HG02759 (cell line): ENCODE measurements at regions not wholly inside any gene's neighbourhood (a gene's known extent, or its start where the extent isn't known, plus 50 kb on each side); places are given as distances from the start of the nearest gene placed in this dataset.
"Not testable (repeated sequence)": the region's sequence is repeated elsewhere in the genome, so short reads cannot be mapped to it uniquely, and the experiment has no call there.

Experiments used
- ATAC-seq: cut with Tn5 transposase; IDR thresholded peaks from one replicate; pipeline ENCODE4 v1.9.1; 2021; ENCODE audit warnings: mild to moderate bottlenecking, moderate library complexity; ENCODE audit not compliant: unreplicated experiment

DNA sequence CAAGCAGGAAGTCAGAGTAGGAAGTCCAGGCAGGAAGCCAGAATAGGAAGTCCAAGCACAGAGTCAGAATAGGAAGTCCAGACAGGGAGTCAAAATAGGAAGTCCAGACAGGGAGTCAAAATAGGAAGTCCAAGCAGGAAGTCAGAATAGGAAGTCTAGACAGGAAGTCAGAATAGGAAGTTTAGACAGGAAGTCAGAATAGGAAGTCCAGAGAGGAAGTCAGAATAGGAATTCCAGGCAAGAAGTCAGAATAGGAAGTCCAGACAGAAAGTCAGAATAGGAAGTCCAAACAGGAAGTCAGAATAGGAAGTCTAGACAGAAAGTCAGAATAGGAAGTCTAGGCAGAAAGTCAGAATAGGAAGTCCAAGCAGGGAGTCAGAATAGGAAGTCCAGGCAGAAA, 105.3 kb upstream of the C16orf82 start:
- no peak for ATAC-seq

DNA sequence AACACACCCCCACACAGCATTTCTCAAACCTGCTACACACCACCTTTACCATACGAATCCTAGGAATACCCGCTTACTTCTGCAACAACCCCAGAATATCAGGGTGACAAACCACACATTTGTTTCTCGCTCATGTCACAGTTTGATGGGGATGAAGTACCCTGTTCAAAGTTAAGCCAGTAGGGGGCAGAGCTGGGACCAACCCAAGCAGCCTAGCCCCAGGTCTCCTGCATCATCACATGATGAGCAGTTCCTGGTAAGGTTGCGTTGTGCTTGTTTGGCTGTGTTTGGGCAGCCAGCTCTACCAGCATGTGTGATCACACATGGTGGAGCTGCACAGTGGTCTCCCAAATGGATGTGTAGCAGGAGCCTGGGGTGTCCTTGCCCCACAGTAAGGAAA, 103.6 kb upstream of the C16orf82 start:
- no peak for ATAC-seq

DNA sequence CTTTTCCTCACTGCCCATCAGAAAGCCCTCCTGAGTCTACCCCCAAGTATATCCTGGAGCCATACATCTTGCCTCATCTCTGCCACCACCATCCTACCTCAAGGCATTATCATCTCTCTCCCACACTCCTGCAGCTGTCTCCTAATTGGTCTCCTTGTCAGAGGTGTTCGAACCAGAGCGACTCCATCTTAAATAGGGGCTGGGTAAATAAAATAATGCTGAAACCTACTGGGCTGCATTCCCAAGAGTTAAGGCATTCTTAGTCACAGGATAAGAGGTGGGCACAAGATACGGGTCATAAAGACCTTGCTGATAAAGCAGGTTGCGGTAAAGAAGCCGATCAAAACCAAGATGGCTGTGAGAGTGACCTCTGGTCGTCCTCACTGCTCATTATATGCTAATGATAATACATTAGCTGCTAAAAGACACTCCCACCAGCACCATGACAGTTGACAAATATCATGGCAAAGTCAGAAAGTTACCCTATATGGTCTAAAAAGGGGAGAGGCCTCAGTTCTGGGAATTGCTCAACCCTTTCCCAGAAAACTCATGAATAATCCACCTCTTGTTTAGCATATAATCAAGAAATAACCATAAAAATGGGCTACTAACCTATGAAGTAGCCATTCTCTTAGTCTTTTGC, 97.0 kb upstream of the C16orf82 start:
- no peak for ATAC-seq

DNA sequence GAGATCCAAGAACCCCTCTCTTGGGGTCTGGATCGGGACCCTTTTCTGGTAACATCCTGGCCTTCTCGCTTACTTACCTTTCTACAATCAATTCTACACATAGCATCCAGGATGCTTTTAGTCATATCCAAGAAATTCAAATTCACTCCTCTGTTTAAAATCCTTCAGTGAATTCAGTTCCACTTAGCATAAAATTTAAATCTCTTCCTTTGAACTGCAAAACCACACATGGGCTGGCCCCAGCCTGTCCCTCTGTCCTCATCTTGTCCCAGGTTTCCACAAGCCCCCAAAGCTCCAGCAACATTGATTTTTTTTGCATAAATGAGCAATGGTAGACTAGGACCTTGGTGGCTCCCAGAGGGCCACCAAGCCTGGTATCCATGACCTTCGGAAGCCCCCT, 96.4 kb upstream of the C16orf82 start:
- no peak for ATAC-seq

DNA sequence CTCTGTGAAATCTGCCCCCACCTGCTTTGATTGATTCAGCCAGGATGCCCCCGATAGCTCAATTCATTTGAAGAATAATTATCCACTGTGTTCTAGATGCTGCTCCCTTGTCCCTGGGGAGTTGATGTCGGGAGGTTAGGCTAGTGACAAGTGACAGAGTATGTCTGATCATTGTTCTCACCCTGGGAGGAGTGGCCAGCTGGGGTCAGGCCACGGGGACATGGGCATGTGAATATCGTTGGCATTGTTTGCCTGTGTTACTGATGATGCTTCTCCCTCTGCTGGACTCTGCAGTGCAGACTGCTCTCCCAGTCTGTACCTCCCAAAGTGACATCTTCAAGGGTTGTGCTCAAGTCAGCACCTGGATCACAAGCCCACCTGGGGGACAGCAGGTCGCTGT, 89.9 kb upstream of the C16orf82 start:
- ATAC-seq = no peak

DNA sequence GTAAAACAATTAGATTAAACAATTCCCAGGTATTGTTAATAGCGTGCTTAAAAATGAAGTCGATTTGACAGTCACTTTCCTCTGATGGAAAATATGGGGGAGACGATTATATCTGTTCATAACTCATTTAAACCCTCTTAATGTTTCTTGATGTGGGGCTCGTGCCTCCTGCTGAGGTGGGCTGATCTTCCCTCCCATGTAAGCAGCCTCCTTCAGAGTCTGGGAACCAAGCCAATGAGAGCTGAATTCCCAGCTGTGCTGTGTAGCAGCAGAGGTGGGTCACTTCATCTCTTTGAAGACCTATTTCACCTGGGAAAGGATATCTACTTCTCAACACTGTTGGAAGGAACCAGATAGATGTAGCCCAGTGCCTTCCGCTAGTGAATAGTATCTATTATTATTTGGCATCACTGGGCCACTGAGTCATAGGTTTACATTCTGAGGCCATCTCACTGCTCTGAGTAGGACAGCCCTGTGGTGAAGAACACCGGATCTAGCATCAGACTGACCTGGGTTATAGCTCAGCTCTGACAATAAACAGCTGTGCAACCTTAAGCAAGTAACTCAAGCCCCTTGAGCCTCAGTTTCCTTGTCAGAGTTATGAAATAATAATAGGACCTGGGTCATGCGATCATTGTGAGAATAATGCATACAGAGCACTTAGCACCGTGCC, 85.3 kb upstream of the C16orf82 start:
- ATAC-seq = no peak

DNA sequence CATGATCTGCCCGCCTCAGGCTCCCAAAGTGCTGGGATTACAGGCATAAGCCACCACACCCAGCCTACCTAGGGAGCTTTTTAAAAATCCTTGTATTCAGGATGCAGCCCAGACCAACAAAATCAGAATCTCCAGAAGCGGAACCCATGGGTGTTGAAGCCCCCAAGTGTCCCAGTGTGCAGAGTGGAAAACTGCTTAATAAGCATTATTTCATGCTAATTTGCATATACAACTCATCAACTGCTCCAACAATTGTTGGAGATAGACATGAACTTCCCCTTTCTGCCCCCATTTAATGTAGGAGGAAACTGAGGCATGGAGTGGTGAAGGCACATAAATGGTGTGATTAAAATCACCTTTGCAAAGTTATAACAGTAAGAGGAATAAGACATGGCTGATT, 84.3 kb upstream of the C16orf82 start:
- ATAC-seq = no peak

DNA sequence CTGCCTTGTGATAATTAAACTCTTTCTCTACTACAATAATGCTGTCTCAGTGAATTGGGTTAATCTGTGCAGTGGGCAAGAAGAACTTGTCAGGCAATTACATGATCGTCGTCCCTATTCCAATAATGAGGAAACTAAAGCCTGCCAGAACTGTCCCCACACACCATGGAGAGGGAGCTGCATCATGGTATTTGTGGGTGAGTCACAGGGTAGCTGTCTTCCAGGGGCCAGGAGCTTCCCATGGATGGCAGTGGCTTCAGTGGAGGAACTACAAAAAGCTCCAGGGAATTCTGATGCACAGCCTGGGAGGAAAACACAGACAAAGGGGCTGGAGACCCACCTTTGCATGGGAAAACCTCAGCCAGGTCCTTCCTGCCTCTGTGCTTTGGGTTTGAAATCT, 83.3 kb upstream of the C16orf82 start:
- ATAC-seq = no peak

DNA sequence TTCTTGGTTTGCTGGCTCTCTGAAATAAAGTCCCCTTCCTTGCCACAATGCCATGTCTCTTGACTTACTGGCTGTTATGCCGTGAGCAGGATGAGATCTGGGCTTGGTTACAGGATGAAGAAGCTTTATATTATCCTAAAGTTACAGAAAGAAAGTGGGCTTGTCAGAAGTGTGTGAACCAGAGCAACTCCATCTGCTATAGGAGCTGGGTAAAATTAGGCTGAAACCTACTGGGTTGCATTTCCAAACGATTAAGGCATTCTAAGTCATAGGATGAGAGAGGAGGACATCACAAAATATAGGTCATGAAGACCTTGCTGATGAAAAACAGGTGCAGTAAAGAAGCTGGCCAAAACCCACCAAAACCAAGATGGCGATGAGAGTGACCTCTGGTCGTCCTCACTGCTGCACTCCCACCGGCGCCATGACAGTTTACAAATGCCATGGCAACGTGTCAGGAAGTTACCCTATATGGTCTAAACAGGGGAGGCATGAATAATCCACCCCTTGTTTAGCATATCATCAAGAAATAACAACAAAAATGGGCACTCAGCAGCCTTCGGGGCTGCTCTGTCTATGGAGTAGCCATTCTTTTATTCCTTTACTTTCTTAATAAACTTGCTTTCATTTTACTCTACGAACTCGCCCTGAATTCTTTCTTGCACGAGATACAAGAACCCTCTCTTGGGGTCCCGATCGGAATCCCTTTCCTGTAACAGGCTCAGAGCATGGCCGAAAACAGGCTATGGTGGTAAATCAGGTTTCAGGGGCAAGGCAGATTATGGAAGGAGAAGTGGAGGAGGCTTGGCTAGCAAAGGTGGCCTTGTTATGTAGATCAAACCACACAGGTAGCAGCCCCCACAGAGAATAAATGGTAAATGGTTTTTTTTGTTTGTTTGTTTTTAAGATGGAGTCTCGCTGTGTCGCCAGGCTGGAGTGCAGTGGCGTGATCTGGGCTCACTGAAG, 81.3 kb upstream of the C16orf82 start:
- ATAC-seq = no peak

DNA sequence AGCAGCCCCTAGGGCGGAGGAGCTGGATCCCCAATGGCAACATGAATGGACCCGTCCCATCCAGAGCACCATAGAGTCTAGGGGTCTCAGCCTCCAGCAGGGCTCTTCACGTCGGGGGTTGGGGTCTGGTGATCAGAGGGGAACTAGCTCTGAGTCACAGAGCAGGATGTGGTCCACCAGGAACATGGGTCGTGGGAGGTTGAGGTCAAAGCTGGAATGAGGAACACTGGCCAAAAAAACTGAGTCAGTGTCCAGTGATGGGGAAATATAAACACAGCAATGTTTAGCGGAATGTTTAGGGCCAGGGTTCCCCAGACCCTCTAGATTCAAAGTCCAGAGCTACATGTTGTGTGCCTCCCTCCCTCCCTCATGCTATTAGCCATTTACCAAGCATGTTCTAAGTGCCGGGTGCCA, 79.1 kb upstream of the C16orf82 start:
- no peak for ATAC-seq

DNA sequence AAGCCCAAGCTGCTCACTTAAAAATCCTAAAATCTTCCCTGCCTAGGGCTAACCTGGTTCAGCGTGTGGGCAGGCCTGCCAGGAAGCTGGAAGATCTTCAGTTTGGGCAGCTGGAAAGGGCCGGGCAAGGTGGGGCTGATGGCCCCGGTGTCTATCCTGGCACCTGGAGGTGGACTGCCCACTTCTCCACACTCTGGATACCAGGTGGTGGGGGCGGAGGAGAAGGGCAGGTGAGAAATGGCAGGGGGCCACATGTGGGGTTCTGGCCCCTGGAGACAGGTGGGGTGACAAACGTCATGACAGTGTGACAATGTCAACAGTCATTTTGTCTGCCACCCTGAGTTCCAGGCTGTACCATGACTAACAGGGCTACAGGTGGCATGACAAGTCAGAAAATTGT, 78.5 kb upstream of the C16orf82 start:
- no peak for ATAC-seq

DNA sequence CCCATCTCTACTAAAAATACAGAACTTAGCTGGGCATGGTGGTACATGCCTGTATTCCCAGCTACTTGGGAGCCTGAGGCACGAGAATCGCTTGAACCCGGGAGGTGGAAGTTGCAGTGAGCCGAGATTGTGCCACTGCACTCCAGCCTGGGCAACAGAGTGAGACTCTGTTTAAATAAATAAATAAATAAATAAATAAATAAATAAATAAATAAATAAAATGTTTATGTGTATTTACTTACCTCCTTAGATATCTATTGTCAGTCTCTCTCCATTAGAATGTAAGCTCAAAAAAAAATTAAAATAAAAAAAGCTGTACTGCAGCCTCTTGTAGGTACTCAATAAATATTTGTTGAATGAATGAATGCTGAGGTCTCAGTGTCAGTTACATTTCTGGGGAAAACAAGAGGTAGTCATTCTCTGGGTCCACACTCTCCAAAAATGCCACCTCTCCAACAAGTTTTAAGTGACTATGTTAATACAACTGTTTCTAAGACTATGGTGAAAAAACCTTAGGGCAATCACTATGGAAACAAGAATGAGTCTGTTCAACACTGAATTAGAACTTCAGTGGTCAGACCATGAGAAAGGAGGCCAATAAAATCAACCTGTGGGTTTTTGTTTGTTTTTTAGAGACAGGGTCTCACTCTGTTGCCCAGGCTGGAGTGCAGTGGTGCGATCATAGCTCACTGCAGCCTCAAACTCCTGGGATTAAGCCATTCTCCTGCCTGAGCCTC, 76.2 kb upstream of the C16orf82 start:
- ATAC-seq = not testable (repeated sequence)

DNA sequence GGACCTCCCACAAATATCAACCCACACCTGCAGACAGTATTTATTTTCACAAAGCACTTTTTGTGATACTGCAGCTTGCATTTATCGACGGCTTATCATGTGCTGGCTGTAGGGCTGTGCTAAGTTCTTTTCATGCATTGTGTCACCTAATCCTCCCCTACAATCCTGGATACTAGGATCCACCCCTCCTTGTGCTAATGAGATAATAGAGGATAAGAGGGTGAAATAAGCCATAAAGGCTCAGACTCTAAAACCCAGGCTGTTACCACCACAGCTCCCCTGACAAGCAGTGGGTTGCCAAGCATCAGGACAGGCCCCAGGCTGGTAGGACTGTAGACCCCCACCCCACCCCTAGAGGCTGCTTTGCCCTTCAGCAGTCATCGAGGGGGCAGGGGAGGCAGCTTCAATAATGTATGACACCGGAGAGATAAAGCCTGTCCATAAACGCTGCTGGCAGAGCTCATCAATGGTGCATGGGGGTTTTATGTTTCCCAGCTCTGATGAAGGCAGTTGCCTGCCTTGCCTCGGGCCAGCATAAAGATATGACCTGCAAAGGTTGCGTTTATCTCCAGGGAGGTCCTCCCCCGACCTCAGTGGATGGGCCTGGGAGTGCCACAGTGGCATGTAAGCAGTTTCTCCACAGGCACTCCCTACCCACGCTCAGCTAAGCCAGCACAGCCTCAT, 73.9 kb upstream of the C16orf82 start:
- ATAC-seq = no peak

DNA sequence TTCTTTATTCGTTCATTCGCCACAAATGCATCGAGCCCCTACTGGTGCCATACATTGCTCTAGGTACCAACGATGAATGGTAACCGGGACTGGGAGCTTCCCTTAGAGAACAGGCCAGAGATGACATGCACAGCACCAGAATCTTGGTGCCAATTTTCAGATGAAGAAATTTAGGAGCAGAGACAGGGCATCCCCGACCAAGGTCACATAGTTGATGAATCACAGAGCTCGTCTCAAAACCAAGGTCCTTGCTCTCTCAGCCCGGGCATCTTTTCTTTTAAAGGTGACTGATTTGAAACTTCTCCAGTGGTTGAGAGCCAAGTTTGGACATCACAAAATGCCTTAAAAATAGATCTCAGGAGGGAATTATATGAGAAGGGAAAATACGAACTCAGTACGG, 73.2 kb upstream of the C16orf82 start:
- no peak for ATAC-seq

DNA sequence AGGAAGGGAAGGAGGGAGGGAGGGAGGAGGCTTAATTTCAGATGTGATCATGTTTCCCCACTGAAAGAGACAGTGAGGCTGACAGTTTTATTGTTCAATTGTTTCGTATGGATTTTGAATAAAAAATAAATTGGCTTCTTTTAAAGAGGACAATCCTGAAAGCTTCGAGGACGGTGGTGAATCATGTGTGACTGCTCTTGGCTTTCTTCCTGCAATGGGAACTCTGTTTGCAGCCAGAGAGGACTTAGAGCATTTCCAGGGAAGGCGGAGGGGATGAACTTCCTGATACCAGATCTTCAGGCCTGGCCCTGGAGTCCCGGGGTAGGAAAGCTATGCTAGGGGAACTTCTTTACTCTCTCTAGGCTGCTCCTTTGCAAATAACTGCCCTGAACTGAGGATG, 72.8 kb upstream of the C16orf82 start:
- ATAC-seq = no peak

DNA sequence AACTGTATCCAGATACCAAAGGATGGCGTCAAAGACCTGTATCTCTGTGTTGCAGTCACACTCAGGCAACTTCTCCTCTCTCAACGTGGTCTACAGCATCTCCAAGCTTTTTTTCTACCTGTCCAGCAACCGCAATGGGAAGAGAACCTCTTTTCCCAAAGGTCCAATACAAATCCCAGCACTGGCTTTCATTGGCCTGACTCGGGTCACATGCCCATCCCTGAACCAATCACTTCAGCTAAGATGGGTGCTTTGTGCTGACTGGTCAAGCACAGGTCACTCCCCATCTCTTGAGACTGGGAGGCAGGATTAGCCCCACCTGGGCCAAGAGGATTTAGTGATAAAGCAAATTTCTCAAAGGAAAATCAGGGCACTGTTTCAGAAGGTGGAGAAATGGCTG, 71.2 kb upstream of the C16orf82 start:
- no peak for ATAC-seq

DNA sequence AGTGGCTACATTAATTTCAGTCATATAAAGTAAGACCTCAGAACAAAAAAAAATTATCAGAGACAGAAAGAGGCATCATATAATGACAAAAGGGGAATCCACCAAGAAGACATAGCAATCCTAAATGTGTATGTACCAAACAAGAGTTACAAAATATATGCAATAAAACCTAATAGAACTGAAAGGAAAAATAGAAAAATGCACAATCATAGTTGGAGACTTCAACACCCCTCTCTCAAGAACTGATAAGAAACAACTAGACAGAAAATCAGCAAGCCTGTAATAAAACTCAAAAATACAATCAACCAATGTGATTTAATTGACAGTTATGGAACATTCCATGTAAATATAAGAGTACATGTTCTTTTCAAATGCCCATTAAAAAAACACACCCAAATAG, 61.3 kb upstream of the C16orf82 start:
- ATAC-seq = no peak
